CD4-positive, alpha-beta T cell (primary cell): ENCODE measurements at regions not wholly inside any gene's neighbourhood (a gene's known extent, or its start where the extent isn't known, plus 50 kb on each side); places are given as distances from the start of the nearest gene placed in this dataset.

Source experiments
- ATAC-seq: fragments of 200-7000 bp; cut with Tn5 transposase; one replicate; pipeline ENCODE4 v1.10.0; 2022; ENCODE audit warnings: mild to moderate bottlenecking; ENCODE audit not compliant: poor library complexity
- CTCF ChIA-PET: fragments of 350-600 bp; sonication (Branson Sonifier 250); formaldehyde crosslinking; loops from one replicate; lab custom pipeline; 2021; ENCODE audit warnings: antibody characterized with exemption, inconsistent platforms; lab: Charles Lee
- POLR2A ChIA-PET: fragments of 350-600 bp; sonication (Branson Sonifier 250); formaldehyde crosslinking; loops from one replicate; lab custom pipeline; 2021; ENCODE audit warnings: antibody characterized with exemption, inconsistent platforms; lab: Charles Lee
- DNase-seq, 14 experiments: peaks; one replicate each; pipeline ENCODE4 v3.0.0-alpha.2; 2013 to 2020; ENCODE audit warnings: mixed read lengths in 2 of 14
- H3K27ac ChIP-seq, 2 donors: one replicate each; pipeline versions ENCODE4 v1.5.1 to v1.7.0; 2013; ENCODE audit warnings: low read length in 2 of 2, low read depth in 1 of 2, mild to moderate bottlenecking in 1 of 2
- H3K27me3 ChIP-seq, 2 experiments: 1 replicate in 1 of 2; 2 replicates in 1 of 2; pipeline versions ENCODE4 v1.6.1 to v1.7.0; 2013; ENCODE audit warnings: low read length in 2 of 2, control low read depth in 1 of 2, mild to moderate bottlenecking in 1 of 2, moderate library complexity in 1 of 2; ENCODE audit not compliant: insufficient read depth in 2 of 2, control insufficient read depth in 1 of 2
- H3K36me3 ChIP-seq: one replicate; pipeline ENCODE4 v1.6.1; 2013; ENCODE audit warnings: low read length, control low read depth; ENCODE audit not compliant: insufficient read depth
- H3K4me1 ChIP-seq: one replicate; pipeline ENCODE4 v1.6.1; 2013; ENCODE audit warnings: low read length, control low read depth; ENCODE audit not compliant: insufficient read depth
- H3K4me3 ChIP-seq: one replicate; pipeline ENCODE4 v1.5.1; 2013; ENCODE audit warnings: mild to moderate bottlenecking, low read length, moderate library complexity
- H3K9me3 ChIP-seq, 2 experiments: 1 replicate in 1 of 2; 2 replicates in 1 of 2; pipeline versions ENCODE4 v1.6.1 to v1.7.0; 2013; ENCODE audit warnings: low read length in 2 of 2, mild to moderate bottlenecking in 2 of 2, control low read depth in 1 of 2, moderate library complexity in 1 of 2; ENCODE audit not compliant: control insufficient read depth in 1 of 2, insufficient read depth in 1 of 2
- H3K27ac Mint-ChIP-seq: one replicate; pipeline ENCODE4 v1.8.0; 2020; ENCODE audit warnings: mixed read lengths
- H3K27me3 Mint-ChIP-seq: one replicate; pipeline ENCODE4 v1.8.0; 2021; ENCODE audit warnings: mixed read lengths
- H3K36me3 Mint-ChIP-seq: one replicate; pipeline ENCODE4 v1.8.0; 2021; ENCODE audit warnings: low read depth, mixed read lengths
- H3K4me1 Mint-ChIP-seq: one replicate; pipeline ENCODE4 v1.8.0; 2021; ENCODE audit warnings: low read depth, mixed read lengths
- H3K4me3 Mint-ChIP-seq: one replicate; pipeline ENCODE4 v1.8.0; 2020; ENCODE audit warnings: mild to moderate bottlenecking, mixed read lengths
- H3K9me3 Mint-ChIP-seq: one replicate; pipeline ENCODE4 v1.8.0; 2020; ENCODE audit warnings: mixed read lengths
- intact Hi-C, 2 experiments: fragments of 100-400 bp; cut with DNase I in 1 of 2; cut with micrococcal nuclease in 1 of 2; formaldehyde crosslinking; loops; one replicate each; pipeline versions ENCODE4 v1.15.1 to v1.9.0; 2023 to 2025; cut with DNase I, micrococcal nuclease
- TF ChIP-seq, protein P1 (sequence below): fragments of 200-600 bp; IDR thresholded peaks from one replicate; pipeline ENCODE4 v1.8.0; 2022; ENCODE audit warnings: antibody characterized with exemption, mild to moderate bottlenecking

DNA sequence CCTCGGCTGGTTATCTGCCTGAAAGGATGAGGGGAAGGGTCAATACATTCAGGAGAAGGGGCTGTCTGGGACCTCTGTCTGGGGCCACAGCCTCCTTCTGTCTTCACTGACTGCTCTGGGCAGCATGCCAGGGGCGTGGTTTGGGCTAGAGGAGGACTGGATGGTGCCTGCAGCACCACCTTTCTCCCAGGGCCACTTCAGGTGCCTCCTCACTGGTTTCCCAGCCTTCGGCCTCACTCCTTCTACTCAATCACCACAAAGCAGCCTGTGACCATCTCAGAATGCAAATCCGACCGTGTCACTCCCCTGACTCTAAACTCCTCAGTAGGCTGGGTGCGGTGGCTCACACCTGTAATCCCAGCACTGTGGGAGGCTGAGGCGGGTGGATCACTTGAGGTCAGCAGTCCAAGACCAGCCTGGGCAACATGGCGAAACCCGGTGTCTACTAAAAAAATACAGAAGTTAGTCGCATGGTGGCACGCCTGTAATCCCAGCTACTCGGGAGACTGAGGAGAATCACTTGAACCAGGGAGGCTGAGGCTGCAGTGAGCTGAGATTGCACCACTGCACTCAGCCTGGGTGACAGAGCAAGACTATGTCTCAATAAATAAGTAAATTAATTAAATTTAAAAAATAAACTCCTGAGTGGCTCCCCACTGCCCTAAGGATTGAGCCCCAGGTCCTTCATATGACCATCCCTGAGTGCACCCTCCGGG is 50.1 kb upstream of the ECE1 start:
- peaks cover 95% of the 10 kb centered on the region for H3K4me1 ChIP-seq
- DNase-seq (peak in 2 of 14 experiments; percentile 23 to 25), ATAC-seq (no peak)
- H3K9me3 ChIP-seq: no peaks in the 10 kb centered on the region
- intact Hi-C loops: loop anchor here in 1 of 2 experiments (10.0 kb wide), 1 partner anchor 684 kb away; no protein-coding TSS in a partner anchor
- peaks cover 8% of the 10 kb centered on the region for H3K36me3 Mint-ChIP-seq
- ChIA-PET POLR2A (no interaction called here), CTCF (no interaction called here)
- H3K4me3 Mint-ChIP-seq: peak overlapping the region; percentile 54
- H3K27me3 ChIP-seq: no peaks in the 10 kb centered on the region
- H3K27ac Mint-ChIP-seq: peak overlapping the region; percentile 74
- H3K4me1 Mint-ChIP-seq: peaks cover 85% of the 10 kb centered on the region
- TF ChIP-seq, protein P1, sequence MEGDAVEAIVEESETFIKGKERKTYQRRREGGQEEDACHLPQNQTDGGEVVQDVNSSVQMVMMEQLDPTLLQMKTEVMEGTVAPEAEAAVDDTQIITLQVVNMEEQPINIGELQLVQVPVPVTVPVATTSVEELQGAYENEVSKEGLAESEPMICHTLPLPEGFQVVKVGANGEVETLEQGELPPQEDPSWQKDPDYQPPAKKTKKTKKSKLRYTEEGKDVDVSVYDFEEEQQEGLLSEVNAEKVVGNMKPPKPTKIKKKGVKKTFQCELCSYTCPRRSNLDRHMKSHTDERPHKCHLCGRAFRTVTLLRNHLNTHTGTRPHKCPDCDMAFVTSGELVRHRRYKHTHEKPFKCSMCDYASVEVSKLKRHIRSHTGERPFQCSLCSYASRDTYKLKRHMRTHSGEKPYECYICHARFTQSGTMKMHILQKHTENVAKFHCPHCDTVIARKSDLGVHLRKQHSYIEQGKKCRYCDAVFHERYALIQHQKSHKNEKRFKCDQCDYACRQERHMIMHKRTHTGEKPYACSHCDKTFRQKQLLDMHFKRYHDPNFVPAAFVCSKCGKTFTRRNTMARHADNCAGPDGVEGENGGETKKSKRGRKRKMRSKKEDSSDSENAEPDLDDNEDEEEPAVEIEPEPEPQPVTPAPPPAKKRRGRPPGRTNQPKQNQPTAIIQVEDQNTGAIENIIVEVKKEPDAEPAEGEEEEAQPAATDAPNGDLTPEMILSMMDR: no peak
- no peak overlapping the region for H3K27ac ChIP-seq
- no peaks in the 10 kb centered on the region for H3K9me3 Mint-ChIP-seq
- no peak overlapping the region for H3K4me3 ChIP-seq
- peaks cover 10% of the 10 kb centered on the region for H3K36me3 ChIP-seq
- H3K27me3 Mint-ChIP-seq: no peaks in the 10 kb centered on the region
